HCT116 (cell line): ENCODE measurements at regions not wholly inside any gene's neighbourhood (a gene's known extent, or its start where the extent isn't known, plus 50 kb on each side); places are given as distances from the start of the nearest gene placed in this dataset.

ENCODE experiments used
- ATAC-seq: fragments of 200-7000 bp; cut with Tn5 transposase; 2 replicates; pipeline ENCODE4 v1.9.1; 2020; ENCODE audit warnings: mild to moderate bottlenecking, moderate library complexity
- BruUV-seq: library from RNA; stranded (reverse); fragments of 400-500 nt; replicated peaks from 2 replicates; lab custom pipeline; 2021; lab: Mats Ljungman, UMichigan
- CTCF ChIA-PET: fragments of 300-600 bp; sonication (Branson Sonifier 250); formaldehyde crosslinking; loops from one replicate; lab custom pipeline; 2021; ENCODE audit warnings: antibody characterized with exemption; lab: Charles Lee
- POLR2A ChIA-PET: fragments of 300-600, 350-600 bp; sonication (Branson Sonifier 250); formaldehyde crosslinking; loops from one replicate; lab custom pipeline; 2021; ENCODE audit warnings: antibody characterized with exemption; lab: Charles Lee
- RAD21 ChIA-PET, 2 experiments: fragments of 300-600 bp; sonication (Branson Sonifier 250); formaldehyde crosslinking; loops; one replicate each; lab custom pipeline; 2023; ENCODE audit warnings: low total read pairs in 2 of 2; ENCODE audit not compliant: uncharacterized antibody in 2 of 2, unreplicated experiment in 2 of 2, low non-redundant PET in 1 of 2; lab: Charles Lee
- DNase-seq: peaks from one replicate; pipeline ENCODE4 v3.0.0-alpha.2; 2010; ENCODE audit warnings: low read depth, low spot score
- H2AFZ ChIP-seq: fragments of 200-600 bp; shearing (Covaris generic), sonication (generic); 2 replicates; pipeline ENCODE4 v1.6.1; 2017; ENCODE audit warnings: low read depth, mixed run types, mixed read lengths, antibody characterized with exemption, low read length; ENCODE audit not compliant: poor library complexity, severe bottlenecking
- H3K27ac ChIP-seq: 2 replicates; pipeline ENCODE4 v1.5.1; 2012; ENCODE audit warnings: low read depth, low read length
- H3K27me3 ChIP-seq: fragments of 200-600 bp; sonication (generic); 2 replicates; pipeline ENCODE4 v1.6.1; 2016; ENCODE audit warnings: mixed run types, low read length, mixed read lengths; ENCODE audit not compliant: insufficient read depth
- H3K36me3 ChIP-seq, 2 experiments: fragments of 200-500 bp in 1 of 2; fragments of 200-600 bp in 1 of 2; sonication (Bioruptor generic) in 1 of 2; sonication (generic) in 1 of 2; 2 replicates each; pipeline versions ENCODE4 v1.5.1 to v1.6.1; 2014 to 2016; ENCODE audit warnings: low read length in 2 of 2, inconsistent platforms in 1 of 2, mixed read lengths in 1 of 2, mixed run types in 1 of 2; ENCODE audit not compliant: insufficient read depth in 2 of 2, control insufficient read depth in 1 of 2
- H3K4me1 ChIP-seq, 2 experiments: fragments of 200-600 bp in 1 of 2; sonication (generic) in 1 of 2; 2 replicates each; pipeline versions ENCODE4 v1.5.1 to v1.6.1; 2012 to 2017; ENCODE audit warnings: low read length in 2 of 2, inconsistent platforms in 1 of 2, mild to moderate bottlenecking in 1 of 2, mixed read lengths in 1 of 2, mixed run types in 1 of 2, moderate library complexity in 1 of 2; ENCODE audit not compliant: insufficient read depth in 2 of 2, control insufficient read depth in 1 of 2
- H3K4me2 ChIP-seq: fragments of 200-600 bp; sonication (generic); 2 replicates; pipeline ENCODE4 v1.6.1; 2017; ENCODE audit warnings: mixed run types, low read length, mixed read lengths
- H3K4me3 ChIP-seq, 2 experiments: fragments of 200-600 bp in 1 of 2; sonication (generic) in 1 of 2; replicated peaks in 1 of 2; 2 replicates each; pipeline ENCODE4 v1.5.1; 2011 to 2016; ENCODE audit warnings: low read length in 2 of 2, control low read depth in 1 of 2, low read depth in 1 of 2, mild to moderate bottlenecking in 1 of 2, mixed read lengths in 1 of 2, mixed run types in 1 of 2
- H3K79me2 ChIP-seq: fragments of 200-600 bp; sonication (generic); 2 replicates; pipeline ENCODE4 v1.6.1; 2017; ENCODE audit warnings: mild to moderate bottlenecking, mixed run types, low read length, moderate library complexity, mixed read lengths; ENCODE audit not compliant: insufficient read depth
- H3K9ac ChIP-seq: fragments of 200-600 bp; sonication (generic); 2 replicates; pipeline ENCODE4 v1.6.1; 2016; ENCODE audit warnings: low read length, mixed read lengths
- H3K9me2 ChIP-seq: fragments of 200-600 bp; sonication (generic), shearing (Covaris generic); 2 replicates; pipeline ENCODE4 v1.6.1; 2017; ENCODE audit warnings: mixed run types, mild to moderate bottlenecking, moderate library complexity; ENCODE audit not compliant: insufficient read depth
- H3K9me3 ChIP-seq, 2 experiments: fragments of 200-500 bp in 1 of 2; fragments of 200-600 bp in 1 of 2; sonication (Bioruptor generic) in 1 of 2; sonication (generic) in 1 of 2; 2 replicates each; pipeline ENCODE4 v1.6.1; 2014 to 2017; ENCODE audit warnings: low read length in 2 of 2, mixed read lengths in 2 of 2, inconsistent platforms in 1 of 2, low read depth in 1 of 2, mild to moderate bottlenecking in 1 of 2, mixed run types in 1 of 2, moderate library complexity in 1 of 2; ENCODE audit not compliant: control insufficient read depth in 1 of 2, insufficient read depth in 1 of 2
- H4K20me1 ChIP-seq: fragments of 200-600 bp; sonication (generic), shearing (Covaris generic); 2 replicates; pipeline ENCODE4 v1.6.1; 2017; ENCODE audit warnings: mixed run types, mild to moderate bottlenecking, moderate library complexity; ENCODE audit not compliant: insufficient read depth
- ATF3 ChIP-seq: IDR thresholded peaks from 2 replicates; pipeline ENCODE4 v1.6.1; 2012
- FOSL1 ChIP-seq: IDR thresholded peaks from 2 replicates; pipeline ENCODE4 v1.6.1; 2012; ENCODE audit warnings: low read depth
- JUND ChIP-seq: IDR thresholded peaks from 2 replicates; pipeline ENCODE4 v1.6.1; 2012
- MAX ChIP-seq: IDR thresholded peaks from 2 replicates; pipeline ENCODE4 v1.6.1; 2012
- POLR2AphosphoS5 ChIP-seq: IDR thresholded peaks from 2 replicates; pipeline ENCODE4 v1.6.1; 2011; ENCODE audit warnings: mild to moderate bottlenecking, low read depth, low read length, moderate library complexity
- REST ChIP-seq: IDR thresholded peaks from 2 replicates; pipeline ENCODE4 v1.6.1; 2012; ENCODE audit warnings: low read depth
- YY1 ChIP-seq: IDR thresholded peaks from 2 replicates; pipeline ENCODE4 v1.6.1; 2011; ENCODE audit warnings: low read length, low read depth, moderate library complexity, mild to moderate bottlenecking; ENCODE audit not compliant: insufficient replicate concordance; ENCODE audit errors: extremely low read depth
- ZBTB33 ChIP-seq: IDR thresholded peaks from 2 replicates; pipeline ENCODE4 v1.6.1; 2011; ENCODE audit warnings: mild to moderate bottlenecking, low read length, moderate library complexity; ENCODE audit not compliant: insufficient replicate concordance; ENCODE audit errors: extremely low read depth
- intact Hi-C: fragments of 100-400 bp; cut with micrococcal nuclease; formaldehyde crosslinking; loops from 2 replicates; pipeline ENCODE4 v1.10.0; 2022

GRCh38 chr9:73459817-73460216 is 308.2 kb downstream of the ANXA1 start:
- peaks cover 6% of the 10 kb centered on the region; the same call in 1 of the 2 replicates for H3K27me3 ChIP-seq
- no peaks in the 10 kb centered on the region for H3K9me3 ChIP-seq
- CTCF ChIA-PET, result no interaction called here
- ATAC-seq (no peak), DNase-seq (no peak)
- H2AFZ ChIP-seq, result no peak overlapping the region
- TF ChIP-seq ATF3, result no peak
- no peak for TF ChIP-seq REST
- no peak for TF ChIP-seq FOSL1
- no peak for TF ChIP-seq JUND
- no peak for TF ChIP-seq POLR2AphosphoS5
- TF ChIP-seq ZBTB33, result no peak
- no peak for TF ChIP-seq YY1
- TF ChIP-seq MAX, result no peak
- POLR2A ChIA-PET, result no interaction called here
- H3K4me1 ChIP-seq, result no peaks in the 10 kb centered on the region
- H3K4me3 ChIP-seq, result no peak overlapping the region
- no peaks in the 10 kb centered on the region for H3K9me2 ChIP-seq
- H3K27ac ChIP-seq, result no peak overlapping the region
- no peak overlapping the region for H3K4me2 ChIP-seq
- H4K20me1 ChIP-seq, result no peaks in the 10 kb centered on the region
- RAD21 ChIA-PET, result no interaction called here
- no peaks in the 10 kb centered on the region for H3K79me2 ChIP-seq
- no TSS peak for BruUV-seq
- intact Hi-C loops, result no loop called here
- H3K36me3 ChIP-seq, result no peaks in the 10 kb centered on the region
- no peak overlapping the region for H3K9ac ChIP-seq
